ENCODE measurements at regions not wholly inside any gene's neighbourhood (a gene's known extent, or its start where the extent isn't known, plus 50 kb on each side); places are given as distances from the start of the nearest gene placed in this dataset.

- Histone ChIP-seq H3K27ac (ENCODE audit: low read depth, low read length) (no peak overlapping the region), H3K36me3 (ENCODE audit: insufficient read depth, low read length) (no peaks in the 10 kb centered on the region), H4K20me1 (ENCODE audit: insufficient read depth, low read length) (no peaks in the 10 kb centered on the region), H3K79me2 (ENCODE audit: insufficient read depth, low read length) (no peaks in the 10 kb centered on the region), H3K27me3 (ENCODE audit: insufficient read depth, low read length) (no peaks in the 10 kb centered on the region), H3K4me3 (ENCODE audit: insufficient read depth, low read length) (no peak overlapping the region), H3K9me3 (ENCODE audit: low read depth, low read length) (no peaks in the 10 kb centered on the region), H2AFZ (ENCODE audit: low read length) (no peak overlapping the region), H3K4me2 (ENCODE audit: insufficient read depth, low read length) (no peak overlapping the region), H3K4me1 (ENCODE audit: insufficient read depth, low read length) (no peaks in the 10 kb centered on the region)
- DNase-seq (ENCODE audit: insufficient read length, low spot score, missing footprints), result no peak
- TF ChIP-seq, protein P1, sequence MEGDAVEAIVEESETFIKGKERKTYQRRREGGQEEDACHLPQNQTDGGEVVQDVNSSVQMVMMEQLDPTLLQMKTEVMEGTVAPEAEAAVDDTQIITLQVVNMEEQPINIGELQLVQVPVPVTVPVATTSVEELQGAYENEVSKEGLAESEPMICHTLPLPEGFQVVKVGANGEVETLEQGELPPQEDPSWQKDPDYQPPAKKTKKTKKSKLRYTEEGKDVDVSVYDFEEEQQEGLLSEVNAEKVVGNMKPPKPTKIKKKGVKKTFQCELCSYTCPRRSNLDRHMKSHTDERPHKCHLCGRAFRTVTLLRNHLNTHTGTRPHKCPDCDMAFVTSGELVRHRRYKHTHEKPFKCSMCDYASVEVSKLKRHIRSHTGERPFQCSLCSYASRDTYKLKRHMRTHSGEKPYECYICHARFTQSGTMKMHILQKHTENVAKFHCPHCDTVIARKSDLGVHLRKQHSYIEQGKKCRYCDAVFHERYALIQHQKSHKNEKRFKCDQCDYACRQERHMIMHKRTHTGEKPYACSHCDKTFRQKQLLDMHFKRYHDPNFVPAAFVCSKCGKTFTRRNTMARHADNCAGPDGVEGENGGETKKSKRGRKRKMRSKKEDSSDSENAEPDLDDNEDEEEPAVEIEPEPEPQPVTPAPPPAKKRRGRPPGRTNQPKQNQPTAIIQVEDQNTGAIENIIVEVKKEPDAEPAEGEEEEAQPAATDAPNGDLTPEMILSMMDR (IDR thresholded peaks at IDR 0.05; ENCODE audit: extremely low read depth, low read depth, low read length), result no peak
Measured at GRCh38 chr2:129277585-129277981, 701.9 kb upstream of the RAB6C start.

- Histone ChIP-seq H3K9me3 (ENCODE audit: low read depth, low read length) (no peaks in the 10 kb centered on the region), H3K27me3 (ENCODE audit: insufficient read depth, low read length) (no peaks in the 10 kb centered on the region), H3K4me1 (ENCODE audit: insufficient read depth, low read length) (no peaks in the 10 kb centered on the region), H3K4me2 (ENCODE audit: insufficient read depth, low read length) (no peak overlapping the region), H2AFZ (ENCODE audit: low read length) (no peak overlapping the region), H4K20me1 (ENCODE audit: insufficient read depth, low read length) (no peaks in the 10 kb centered on the region), H3K4me3 (ENCODE audit: insufficient read depth, low read length) (no peak overlapping the region), H3K79me2 (ENCODE audit: insufficient read depth, low read length) (no peaks in the 10 kb centered on the region), H3K36me3 (ENCODE audit: insufficient read depth, low read length) (no peaks in the 10 kb centered on the region), H3K27ac (ENCODE audit: low read depth, low read length) (no peak overlapping the region)
- no peak for DNase-seq (ENCODE audit: insufficient read length, low spot score, missing footprints)
- TF ChIP-seq, protein P1 (IDR thresholded peaks at IDR 0.05; ENCODE audit: extremely low read depth, low read depth, low read length), result no peak
Measured at GRCh38 chr2:129281791-129282530, 697.5 kb upstream of the RAB6C start.

- no peaks in the 10 kb centered on the region for H3K9me3 ChIP-seq (ENCODE audit: low read depth, low read length)
- H3K4me3 ChIP-seq (ENCODE audit: insufficient read depth, low read length), result no peak overlapping the region
- no peak overlapping the region for H3K27ac ChIP-seq (ENCODE audit: low read depth, low read length)
- no peaks in the 10 kb centered on the region for H3K4me1 ChIP-seq (ENCODE audit: insufficient read depth, low read length)
- no peak overlapping the region for H2AFZ ChIP-seq (ENCODE audit: low read length)
- DNase-seq (ENCODE audit: insufficient read length, low spot score, missing footprints), result no peak
- no peak overlapping the region for H3K4me2 ChIP-seq (ENCODE audit: insufficient read depth, low read length)
- no peaks in the 10 kb centered on the region for H3K27me3 ChIP-seq (ENCODE audit: insufficient read depth, low read length)
- H4K20me1 ChIP-seq (ENCODE audit: insufficient read depth, low read length), result no peaks in the 10 kb centered on the region
- no peaks in the 10 kb centered on the region for H3K79me2 ChIP-seq (ENCODE audit: insufficient read depth, low read length)
- H3K36me3 ChIP-seq (ENCODE audit: insufficient read depth, low read length), result no peaks in the 10 kb centered on the region
- TF ChIP-seq, protein P1 (IDR thresholded peaks at IDR 0.05; ENCODE audit: extremely low read depth, low read depth, low read length), result no peak
Measured at GRCh38 chr2:129285012-129285411, 694.5 kb upstream of the RAB6C start.

DNA sequence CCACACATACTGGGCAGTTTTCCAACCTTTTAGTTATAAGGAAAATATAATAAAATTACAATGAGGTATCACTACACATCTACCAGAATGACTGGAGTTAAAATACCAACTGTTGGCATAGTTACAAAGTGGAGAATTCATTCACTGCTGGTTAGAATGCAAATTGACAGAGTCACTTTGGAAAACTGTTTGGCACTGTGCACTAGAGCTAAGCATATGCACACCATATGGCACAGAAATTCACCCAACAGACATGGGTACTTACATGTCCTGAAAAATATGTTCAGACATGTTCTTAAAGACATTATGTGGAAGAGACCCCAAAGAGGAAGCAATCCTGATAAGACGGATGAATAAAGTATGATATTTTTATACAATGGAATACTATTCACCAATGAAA is 686.1 kb upstream of the RAB6C start:
- H3K4me3 ChIP-seq (ENCODE audit: insufficient read depth, low read length), result no peak overlapping the region
- H3K36me3 ChIP-seq (ENCODE audit: insufficient read depth, low read length), result no peaks in the 10 kb centered on the region
- H3K9me3 ChIP-seq (ENCODE audit: low read depth, low read length), result peaks cover 2% of the 10 kb centered on the region
- H3K27me3 ChIP-seq (ENCODE audit: insufficient read depth, low read length), result no peaks in the 10 kb centered on the region
- H3K79me2 ChIP-seq (ENCODE audit: insufficient read depth, low read length), result no peaks in the 10 kb centered on the region
- no peak overlapping the region for H3K27ac ChIP-seq (ENCODE audit: low read depth, low read length)
- H3K4me1 ChIP-seq (ENCODE audit: insufficient read depth, low read length), result no peaks in the 10 kb centered on the region
- no peaks in the 10 kb centered on the region for H4K20me1 ChIP-seq (ENCODE audit: insufficient read depth, low read length)
- DNase-seq (ENCODE audit: insufficient read length, low spot score, missing footprints), result no peak
- no peak overlapping the region for H2AFZ ChIP-seq (ENCODE audit: low read length)
- TF ChIP-seq, protein P1 (IDR thresholded peaks at IDR 0.05; ENCODE audit: extremely low read depth, low read depth, low read length), result no peak
- no peak overlapping the region for H3K4me2 ChIP-seq (ENCODE audit: insufficient read depth, low read length)
